Endothelial cell of umbilical vein (primary cell): ENCODE measurements at regions not wholly inside any gene's neighbourhood (a gene's known extent, or its start where the extent isn't known, plus 50 kb on each side); places are given as distances from the start of the nearest gene placed in this dataset.

Experiments
- BruUV-seq: library from RNA; stranded (reverse); fragments of 400-500 nt; replicated peaks from 2 replicates; lab custom pipeline; 2021; lab: Mats Ljungman, UMichigan
- CTCF ChIA-PET: fragments of 300-600, 350-600 bp; sonication (Branson Sonifier 250); formaldehyde crosslinking; loops from one replicate; lab custom pipeline; 2021; ENCODE audit warnings: antibody characterized with exemption, inconsistent platforms; lab: Charles Lee
- POLR2A ChIA-PET: fragments of 300-600, 350-600 bp; sonication (Branson Sonifier 250); formaldehyde crosslinking; loops from one replicate; lab custom pipeline; 2021; ENCODE audit warnings: antibody characterized with exemption, inconsistent platforms; lab: Charles Lee
- DNase-seq: peaks from one replicate; pipeline ENCODE4 v3.0.0-alpha.2; 2011; ENCODE audit warnings: low read depth, low spot score
- FAIRE-seq: peaks from 2 replicates; lab custom pipeline; 2011; peaks lifted over from hg19 to GRCh38; lab: Jason Lieb, UNC
- H2AFZ ChIP-seq: 2 replicates; pipeline ENCODE4 v1.6.0; 2012; ENCODE audit warnings: low read depth, low read length, control low read depth, inconsistent platforms
- H3K27ac ChIP-seq: 2 replicates; pipeline ENCODE4 v1.5.1; 2011; ENCODE audit warnings: low read depth, mild to moderate bottlenecking, control low read depth, low read length, moderate library complexity; ENCODE audit not compliant: insufficient read depth
- H3K27me3 ChIP-seq, 2 experiments: 2 replicates each; pipeline versions ENCODE4 v1.6.0 to v1.6.1; 2011; ENCODE audit warnings: low read length in 2 of 2, mixed read lengths in 1 of 2; ENCODE audit not compliant: control insufficient read depth in 2 of 2, insufficient read depth in 2 of 2
- H3K36me3 ChIP-seq, 2 experiments: 2 replicates in 1 of 2; 3 replicates in 1 of 2; pipeline ENCODE4 v1.5.1; 2011; ENCODE audit warnings: low read length in 2 of 2, mild to moderate bottlenecking in 1 of 2, moderate library complexity in 1 of 2; ENCODE audit not compliant: control insufficient read depth in 2 of 2, insufficient read depth in 2 of 2; ENCODE audit errors: extremely low read depth in 1 of 2
- H3K4me1 ChIP-seq: 3 replicates; pipeline ENCODE4 v1.5.1; 2011; ENCODE audit warnings: mild to moderate bottlenecking, low read length; ENCODE audit not compliant: control insufficient read depth, insufficient read depth; ENCODE audit errors: extremely low read depth
- H3K4me2 ChIP-seq: 2 replicates; pipeline ENCODE4 v1.6.1; 2011; ENCODE audit warnings: low read length, control low read depth, mixed read lengths; ENCODE audit not compliant: insufficient read depth
- H3K4me3 ChIP-seq, 3 experiments: fragments of 200-600 bp in 1 of 3; sonication (generic), shearing (Covaris generic) in 1 of 3; replicated peaks in 1 of 3; 2 replicates each; pipeline ENCODE4 v1.5.1; 2011 to 2016; ENCODE audit warnings: control low read depth in 3 of 3, low read length in 3 of 3, mild to moderate bottlenecking in 2 of 3, inconsistent platforms in 1 of 3, low read depth in 1 of 3, moderate library complexity in 1 of 3; ENCODE audit not compliant: insufficient read depth in 1 of 3
- H3K79me2 ChIP-seq: 2 replicates; pipeline ENCODE4 v1.6.0; 2012; ENCODE audit warnings: low read length, inconsistent platforms; ENCODE audit not compliant: control insufficient read depth, insufficient read depth
- H3K9ac ChIP-seq: replicated peaks from 2 replicates; pipeline ENCODE3; 2011; ENCODE audit warnings: low read length, control low read depth; ENCODE audit not compliant: insufficient read depth; ENCODE audit errors: extremely low read depth
- H3K9me1 ChIP-seq: replicated peaks from 3 replicates; pipeline ENCODE4 v1.6.0; 2011; ENCODE audit warnings: mild to moderate bottlenecking, low read length; ENCODE audit not compliant: control insufficient read depth, insufficient read depth; ENCODE audit errors: extremely low read depth
- H3K9me3 ChIP-seq: replicated peaks from 2 replicates; pipeline ENCODE4 v1.5.1; 2012; ENCODE audit warnings: low read length, inconsistent platforms; ENCODE audit not compliant: control insufficient read depth, insufficient read depth
- H4K20me1 ChIP-seq: replicated peaks from 2 replicates; pipeline ENCODE3; 2011; ENCODE audit warnings: mild to moderate bottlenecking, low read length; ENCODE audit not compliant: control insufficient read depth, insufficient read depth; ENCODE audit errors: extremely low read depth
- CTCF ChIP-seq, 2 donors: IDR thresholded peaks; 1 replicate in 1 of 2; 2 replicates in 1 of 2; pipeline ENCODE4 v1.5.1; 2011; ENCODE audit warnings: low read length in 2 of 2, mild to moderate bottlenecking in 2 of 2, moderate library complexity in 2 of 2, control low read depth in 1 of 2, inconsistent platforms in 1 of 2, low read depth in 1 of 2; ENCODE audit not compliant: insufficient read depth in 1 of 2; ENCODE audit errors: extremely low read depth in 1 of 2
- EZH2 ChIP-seq: IDR thresholded peaks from 2 replicates; pipeline ENCODE4 v1.6.1; 2012; ENCODE audit warnings: borderline replicate concordance, low read depth, mild to moderate bottlenecking, moderate library complexity, low read length, inconsistent platforms; ENCODE audit not compliant: severe bottlenecking
- FOS ChIP-seq: IDR thresholded peaks from 2 replicates; pipeline ENCODE4 v1.6.1; 2011; ENCODE audit warnings: mild to moderate bottlenecking, low read length, moderate library complexity, borderline replicate concordance; ENCODE audit not compliant: insufficient read depth
- GATA2 ChIP-seq: IDR thresholded peaks from 2 replicates; pipeline ENCODE4 v1.7.0; 2011; ENCODE audit warnings: low read depth, mild to moderate bottlenecking, moderate library complexity, mixed read lengths, low read length; ENCODE audit not compliant: insufficient read length, insufficient read depth
- JUN ChIP-seq: IDR thresholded peaks from 2 replicates; pipeline ENCODE4 v1.6.1; 2011; ENCODE audit warnings: borderline replicate concordance, low read depth; ENCODE audit not compliant: insufficient read length, insufficient read depth
- MAX ChIP-seq: IDR thresholded peaks from 2 replicates; pipeline ENCODE4 v1.6.1; 2011; ENCODE audit not compliant: insufficient read depth, insufficient read length
- MYC ChIP-seq: IDR thresholded peaks from one replicate; pipeline ENCODE4 v1.6.1; 2011; ENCODE audit warnings: mild to moderate bottlenecking, low read depth, low read length
- POLR2A ChIP-seq: IDR thresholded peaks from 2 replicates; pipeline ENCODE4 v1.6.1; 2012; ENCODE audit warnings: low read depth, mild to moderate bottlenecking, control low read depth, low read length
- POLR2AphosphoS5 ChIP-seq: IDR thresholded peaks from 2 replicates; pipeline ENCODE4 v1.6.1; 2012; ENCODE audit warnings: low read depth, mild to moderate bottlenecking, control low read depth, low read length, moderate library complexity; ENCODE audit not compliant: insufficient read depth
- dilution Hi-C: fragments of 300-500 bp; cut with MboI; formaldehyde crosslinking; loops from one replicate; pipeline ENCODE4 v1.15.0; 2019; ENCODE audit warnings: low sequenced_read_pairs; ENCODE audit not compliant: extremely low pct_ligation_motif_present
- intact Hi-C: fragments of 100-400 bp; cut with micrococcal nuclease; formaldehyde crosslinking; loops from one replicate; pipeline ENCODE4 v1.10.0; 2022

GRCh38 chr19:29442094-29442493 is 83.7 kb upstream of the VSTM2B start:
- dilution Hi-C loops = no loop called here
- no peaks in the 10 kb centered on the region for H3K36me3 ChIP-seq
- H3K27ac ChIP-seq = no peak overlapping the region
- H2AFZ ChIP-seq = no peak overlapping the region
- H3K9me1 ChIP-seq = no peaks in the 10 kb centered on the region
- no peaks in the 10 kb centered on the region for H3K9me3 ChIP-seq
- H3K9ac ChIP-seq = no peak overlapping the region
- DNase-seq (no peak), FAIRE-seq (no peak)
- no peak overlapping the region for H3K4me2 ChIP-seq
- POLR2A ChIA-PET = no interaction called here
- CTCF ChIA-PET = no interaction called here
- intact Hi-C loops = no loop called here
- no peaks in the 10 kb centered on the region for H3K4me1 ChIP-seq
- no peak overlapping the region for H3K4me3 ChIP-seq
- BruUV-seq = no TSS peak
- H3K79me2 ChIP-seq = no peaks in the 10 kb centered on the region
- no peaks in the 10 kb centered on the region for H3K27me3 ChIP-seq
- TF ChIP-seq EZH2 = no peak
- TF ChIP-seq MAX = no peak
- TF ChIP-seq CTCF (IDR thresholded peaks at IDR 0.05; ENCODE audit: extremely low read depth in 1 of 2, insufficient read depth in 1 of 2, low read depth in 1 of 2, low read length in 2 of 2) = no peak
- no peak for TF ChIP-seq JUN
- H4K20me1 ChIP-seq = no peaks in the 10 kb centered on the region

GRCh38 chr19:29442910-29443309 is 82.9 kb upstream of the VSTM2B start:
- DNase-seq (no peak), FAIRE-seq (no peak)
- Histone ChIP-seq H3K27me3 (no peaks in the 10 kb centered on the region), H3K9ac (no peak overlapping the region), H3K9me1 (no peaks in the 10 kb centered on the region), H3K36me3 (no peaks in the 10 kb centered on the region), H4K20me1 (no peaks in the 10 kb centered on the region), H3K4me2 (no peak overlapping the region), H3K79me2 (no peaks in the 10 kb centered on the region), H3K4me3 (no peak overlapping the region), H3K27ac (no peak overlapping the region), H3K4me1 (no peaks in the 10 kb centered on the region), H2AFZ (no peak overlapping the region), H3K9me3 (no peaks in the 10 kb centered on the region)
- CTCF ChIA-PET = no interaction called here
- no TSS peak for BruUV-seq
- dilution Hi-C loops (no loop called here), intact Hi-C loops (no loop called here)
- POLR2A ChIA-PET = no interaction called here
- no peak for TF ChIP-seq MAX
- TF ChIP-seq POLR2AphosphoS5 = no peak
- TF ChIP-seq GATA2 = no peak
- TF ChIP-seq FOS = no peak
- no peak for TF ChIP-seq MYC
- no peak for TF ChIP-seq EZH2
- no peak for TF ChIP-seq CTCF (IDR thresholded peaks at IDR 0.05; ENCODE audit: extremely low read depth in 1 of 2, insufficient read depth in 1 of 2, low read depth in 1 of 2, low read length in 2 of 2)
- TF ChIP-seq JUN = no peak
- no peak for TF ChIP-seq POLR2A
